Choroid plexus epithelial cell (primary cell): ENCODE measurements at regions not wholly inside any gene's neighbourhood (a gene's known extent, or its start where the extent isn't known, plus 50 kb on each side); places are given as distances from the start of the nearest gene placed in this dataset.
A peak's percentile ranks its signal among the peaks of the same experiment; 100 is the strongest.

Source experiments
- DNase-seq: peaks from one replicate; pipeline ENCODE4 v3.0.0-alpha.2; 2010; ENCODE audit warnings: low read depth
- H3K4me3 ChIP-seq: 2 replicates; pipeline ENCODE4 v1.5.1; 2011; ENCODE audit warnings: low read depth, mild to moderate bottlenecking, control low read depth, low read length, moderate library complexity
- TF ChIP-seq, protein P1 (sequence below): conservative IDR thresholded peaks from 2 replicates; pipeline ENCODE4 v1.5.1; 2011; ENCODE audit warnings: low read depth, mild to moderate bottlenecking, control low read depth, inconsistent platforms, low read length, moderate library complexity

DNA sequence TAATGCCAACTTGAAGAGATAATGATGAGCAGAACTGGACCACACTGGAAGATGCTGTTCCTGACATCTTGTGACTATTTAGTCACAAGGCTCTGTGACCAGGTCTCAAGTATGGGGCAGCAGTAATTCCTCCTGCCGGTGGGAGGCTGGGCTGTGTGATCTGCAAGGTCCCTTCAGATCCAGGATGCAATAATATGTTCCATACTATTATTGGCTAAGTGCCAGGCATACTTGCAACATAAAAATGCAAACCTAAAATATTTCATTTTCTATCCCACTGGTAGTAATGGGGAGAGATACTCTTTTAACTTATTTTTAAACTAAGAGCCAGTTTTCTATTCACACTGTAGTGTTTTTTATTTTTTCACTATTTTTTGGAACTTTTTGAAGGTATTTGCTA, 171.5 kb downstream of the CYP26A1 start:
- DNase-seq: peak; percentile 36
- TF ChIP-seq, protein P1, sequence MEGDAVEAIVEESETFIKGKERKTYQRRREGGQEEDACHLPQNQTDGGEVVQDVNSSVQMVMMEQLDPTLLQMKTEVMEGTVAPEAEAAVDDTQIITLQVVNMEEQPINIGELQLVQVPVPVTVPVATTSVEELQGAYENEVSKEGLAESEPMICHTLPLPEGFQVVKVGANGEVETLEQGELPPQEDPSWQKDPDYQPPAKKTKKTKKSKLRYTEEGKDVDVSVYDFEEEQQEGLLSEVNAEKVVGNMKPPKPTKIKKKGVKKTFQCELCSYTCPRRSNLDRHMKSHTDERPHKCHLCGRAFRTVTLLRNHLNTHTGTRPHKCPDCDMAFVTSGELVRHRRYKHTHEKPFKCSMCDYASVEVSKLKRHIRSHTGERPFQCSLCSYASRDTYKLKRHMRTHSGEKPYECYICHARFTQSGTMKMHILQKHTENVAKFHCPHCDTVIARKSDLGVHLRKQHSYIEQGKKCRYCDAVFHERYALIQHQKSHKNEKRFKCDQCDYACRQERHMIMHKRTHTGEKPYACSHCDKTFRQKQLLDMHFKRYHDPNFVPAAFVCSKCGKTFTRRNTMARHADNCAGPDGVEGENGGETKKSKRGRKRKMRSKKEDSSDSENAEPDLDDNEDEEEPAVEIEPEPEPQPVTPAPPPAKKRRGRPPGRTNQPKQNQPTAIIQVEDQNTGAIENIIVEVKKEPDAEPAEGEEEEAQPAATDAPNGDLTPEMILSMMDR: no peak
- no peak overlapping the region for H3K4me3 ChIP-seq

DNA sequence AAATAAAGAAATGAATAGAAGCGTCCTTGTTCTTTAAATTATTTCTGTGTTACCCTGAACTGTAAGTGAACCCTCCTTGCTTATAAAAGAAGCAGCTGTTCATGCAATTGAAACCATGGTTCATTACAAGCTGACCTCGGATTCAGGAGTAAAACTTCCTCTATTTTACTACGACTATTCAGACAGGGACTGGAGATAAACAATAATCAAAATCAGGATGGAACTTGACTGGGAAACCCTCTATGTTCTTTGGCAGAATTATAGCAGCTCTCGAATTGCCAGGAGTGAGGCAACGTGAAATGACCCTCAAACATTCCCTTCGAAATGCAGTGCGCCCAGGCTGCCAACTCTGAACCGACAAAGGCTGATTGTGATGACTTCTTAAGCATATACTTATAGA, 172.1 kb downstream of the CYP26A1 start:
- TF ChIP-seq, protein P1: no peak
- H3K4me3 ChIP-seq: no peak overlapping the region
- peak; percentile 54 for DNase-seq

DNA sequence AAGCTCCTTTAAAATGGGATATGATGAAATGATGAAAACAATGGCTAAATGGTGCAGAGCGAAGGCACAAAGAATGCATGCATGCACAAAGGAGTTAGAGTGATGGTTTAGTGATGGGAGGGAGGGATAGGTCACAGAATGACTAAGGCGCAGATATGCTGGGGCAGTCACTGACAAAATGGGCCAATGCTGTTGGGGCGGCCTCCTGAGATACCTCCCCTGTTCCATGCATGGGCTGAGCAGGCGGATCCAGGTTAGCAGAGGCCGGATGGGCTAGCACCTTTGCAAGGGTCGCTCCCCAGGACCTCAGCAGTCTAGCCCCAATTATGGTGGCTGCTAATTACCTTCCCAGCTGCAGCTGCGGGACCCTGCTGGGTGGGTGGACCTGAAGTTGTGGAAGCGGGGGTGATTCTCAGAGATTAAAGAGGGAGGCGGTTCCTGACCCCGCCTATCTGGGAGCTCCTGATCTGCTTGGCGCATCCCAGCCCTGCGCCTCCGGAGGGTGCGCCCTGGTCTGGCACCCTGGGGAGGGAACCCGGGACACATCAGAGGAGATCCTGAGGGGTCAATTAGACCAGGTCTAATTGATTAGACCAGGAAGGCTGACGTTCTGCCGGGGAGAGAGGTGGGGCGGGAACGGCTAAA, 175.0 kb downstream of the CYP26A1 start:
- no peak overlapping the region for H3K4me3 ChIP-seq
- TF ChIP-seq, protein P1: no peak
- no peak for DNase-seq

DNA sequence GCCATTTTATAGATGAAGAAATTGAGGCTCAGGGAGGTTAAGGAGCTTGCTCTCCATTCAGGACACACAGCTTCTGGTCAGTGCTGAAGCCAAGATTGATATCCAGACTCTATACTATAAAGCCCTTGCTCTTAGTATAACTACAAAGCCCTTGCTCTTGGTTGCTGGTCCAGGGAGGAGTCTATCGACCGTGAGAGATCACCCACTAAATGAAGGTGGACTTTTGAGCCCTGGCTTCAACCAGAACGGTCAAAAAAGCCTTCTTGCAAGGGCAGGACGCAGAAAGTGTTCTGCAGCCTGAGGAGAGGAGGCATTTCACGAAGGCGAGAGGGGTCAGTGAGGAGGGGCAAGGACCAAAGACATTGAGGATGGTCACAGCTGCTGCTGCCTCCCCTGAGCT, 176.3 kb downstream of the CYP26A1 start:
- no peak overlapping the region for H3K4me3 ChIP-seq
- TF ChIP-seq, protein P1: no peak
- no peak for DNase-seq

DNA sequence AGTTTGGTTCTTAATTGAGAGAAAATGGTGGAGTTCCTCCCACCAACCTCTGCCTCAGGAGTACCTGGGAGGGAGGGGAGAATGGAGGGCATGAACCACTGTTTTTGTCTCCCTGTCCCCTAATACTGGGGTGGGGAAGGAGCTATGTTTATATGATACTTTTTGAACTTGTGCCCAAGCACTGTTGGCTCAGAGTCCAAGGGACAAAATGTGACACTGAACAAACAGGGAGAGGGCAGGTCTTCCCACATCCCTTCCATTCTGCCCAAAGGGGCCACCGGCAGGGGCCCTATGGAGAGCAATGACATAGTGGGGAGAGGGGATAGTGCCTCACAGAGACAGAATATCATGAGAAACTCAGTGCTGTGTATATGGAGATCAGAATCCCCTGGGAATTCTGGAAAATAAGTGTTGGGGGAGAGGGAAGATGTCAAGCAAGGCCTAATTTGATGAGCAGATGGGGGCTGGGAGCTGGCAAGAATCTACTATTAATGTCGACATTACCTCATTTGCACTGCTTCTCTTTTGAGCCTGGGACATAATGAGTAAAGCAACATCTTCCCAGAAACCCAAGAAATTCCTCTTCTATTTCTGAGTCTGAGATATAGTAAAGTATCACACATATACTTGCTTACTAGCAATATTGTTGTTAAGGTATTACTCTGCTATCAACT, 180.6 kb downstream of the CYP26A1 start:
- H3K4me3 ChIP-seq: no peak overlapping the region
- TF ChIP-seq, protein P1: no peak
- no peak for DNase-seq

DNA sequence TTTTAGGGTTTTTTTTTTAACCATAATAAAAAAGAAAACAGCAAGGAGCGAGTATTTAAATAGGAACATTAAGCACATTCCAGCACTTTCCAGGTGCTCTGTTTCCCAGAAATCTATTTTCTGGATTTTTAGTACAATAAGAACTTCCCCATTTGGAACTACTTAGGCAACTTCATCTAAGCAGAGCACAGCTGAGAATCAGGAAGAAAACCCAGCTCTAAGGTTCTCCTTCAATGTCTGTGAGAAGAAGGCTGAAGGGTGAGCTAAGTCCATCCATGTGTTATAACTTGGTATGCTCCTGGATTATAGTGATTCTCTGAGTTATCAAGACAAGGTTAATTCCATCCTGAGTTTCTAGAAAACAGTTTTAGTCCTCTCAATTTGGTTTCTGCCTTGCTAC, 181.9 kb downstream of the CYP26A1 start:
- TF ChIP-seq, protein P1: no peak
- no peak overlapping the region for H3K4me3 ChIP-seq
- DNase-seq: no peak
